HG02623 (cell line): ENCODE measurements at regions not wholly inside any gene's neighbourhood (a gene's known extent, or its start where the extent isn't known, plus 50 kb on each side); places are given as distances from the start of the nearest gene placed in this dataset.

Experiments used
- ATAC-seq: cut with Tn5 transposase; IDR thresholded peaks from one replicate; pipeline ENCODE4 v1.9.1; 2021; ENCODE audit warnings: moderate library complexity; ENCODE audit not compliant: unreplicated experiment

- ATAC-seq, result no peak
These were observed 501.3 kb upstream of the SULF2 start for GRCh38 chr20:48286601-48287000.

- ATAC-seq, result no peak
These were observed 500.4 kb upstream of the SULF2 start for GRCh38 chr20:48285656-48286055.

GRCh38 chr20:48284837-48285236, 499.6 kb upstream of the SULF2 start:
- no peak for ATAC-seq

- no peak for ATAC-seq
These were observed 499.0 kb upstream of the SULF2 start for GRCh38 chr20:48284315-48284714.

- ATAC-seq, result no peak
These were observed 498.3 kb upstream of the SULF2 start for GRCh38 chr20:48283470-48284110.

GRCh38 chr20:48282591-48283228, 497.4 kb upstream of the SULF2 start:
- no peak for ATAC-seq

GRCh38 chr20:48281501-48281900, 496.2 kb upstream of the SULF2 start:
- no peak for ATAC-seq

- ATAC-seq, result no peak
These were observed 493.7 kb upstream of the SULF2 start for GRCh38 chr20:48278961-48279481.

- no peak for ATAC-seq
These were observed 492.0 kb upstream of the SULF2 start for GRCh38 chr20:48277266-48277665.

GRCh38 chr20:48276021-48276342, 490.7 kb upstream of the SULF2 start:
- no peak for ATAC-seq

- ATAC-seq, result no peak
These were observed 490.2 kb upstream of the SULF2 start for GRCh38 chr20:48275286-48276020.

GRCh38 chr20:48273843-48274242, 488.6 kb upstream of the SULF2 start:
- no peak for ATAC-seq

- no peak for ATAC-seq
These were observed 485.6 kb upstream of the SULF2 start for GRCh38 chr20:48270885-48271284.

- no peak for ATAC-seq
These were observed 482.8 kb upstream of the SULF2 start for GRCh38 chr20:48267860-48268633.

GRCh38 chr20:48266571-48266970, 481.3 kb upstream of the SULF2 start:
- no peak for ATAC-seq

- no peak for ATAC-seq
These were observed 480.5 kb upstream of the SULF2 start for GRCh38 chr20:48265791-48266190.

- no peak for ATAC-seq
These were observed 477.7 kb upstream of the SULF2 start for GRCh38 chr20:48262955-48263354.

- no peak for ATAC-seq
These were observed 477.2 kb upstream of the SULF2 start for GRCh38 chr20:48262466-48262865.

- ATAC-seq, result no peak
These were observed 476.2 kb upstream of the SULF2 start for GRCh38 chr20:48261398-48261910.

- no peak for ATAC-seq
These were observed 475.0 kb upstream of the SULF2 start for GRCh38 chr20:48260129-48260756.

- ATAC-seq, result no peak
These were observed 474.2 kb upstream of the SULF2 start for GRCh38 chr20:48259456-48259855.
